Neural cell (in vitro differentiated cells): ENCODE measurements at regions not wholly inside any gene's neighbourhood (a gene's known extent, or its start where the extent isn't known, plus 50 kb on each side); places are given as distances from the start of the nearest gene placed in this dataset.

ENCODE experiments used
- CTCF ChIP-seq: fragments of 450-650 bp; IDR thresholded peaks from 2 replicates; pipeline ENCODE4 v1.5.1; 2014; ENCODE audit warnings: antibody characterized with exemption, mild to moderate bottlenecking, moderate library complexity; ENCODE audit not compliant: poor library complexity, severe bottlenecking
- EP300 ChIP-seq: fragments of 450-650 bp; conservative IDR thresholded peaks from 2 replicates; pipeline ENCODE4 v1.6.1; 2014; ENCODE audit warnings: antibody characterized with exemption, mild to moderate bottlenecking, moderate library complexity; ENCODE audit not compliant: poor library complexity, severe bottlenecking
- EZH2 ChIP-seq: fragments of 200-600, 300-800 bp; shearing (Covaris generic), sonication (generic); IDR thresholded peaks from 2 replicates; pipeline ENCODE4 v1.6.1; 2014; ENCODE audit warnings: antibody characterized with exemption, low read length, borderline replicate concordance, mild to moderate bottlenecking; ENCODE audit not compliant: insufficient read depth, poor library complexity, severe bottlenecking
- RAD21 ChIP-seq: fragments of 450-650 bp; conservative IDR thresholded peaks from 2 replicates; pipeline ENCODE4 v1.6.1; 2014; ENCODE audit warnings: antibody characterized with exemption, mild to moderate bottlenecking, moderate library complexity
- SMC3 ChIP-seq: fragments of 450-650 bp; conservative IDR thresholded peaks from 2 replicates; pipeline ENCODE4 v1.6.1; 2014; ENCODE audit warnings: antibody characterized with exemption, mild to moderate bottlenecking, moderate library complexity; ENCODE audit not compliant: poor library complexity
- TAF1 ChIP-seq: IDR thresholded peaks from 2 replicates; pipeline ENCODE4 v1.6.1; 2012; ENCODE audit warnings: low read depth

GRCh38 chr2:151056870-151057269, 204.8 kb downstream of the RBM43 start:
- TF ChIP-seq RAD21: no peak
- no peak for TF ChIP-seq EP300
- no peak for TF ChIP-seq CTCF
- no peak for TF ChIP-seq EZH2
- no peak for TF ChIP-seq SMC3
- TF ChIP-seq TAF1: no peak
